MCF 10A (cell line): ENCODE measurements at regions not wholly inside any gene's neighbourhood (a gene's known extent, or its start where the extent isn't known, plus 50 kb on each side); places are given as distances from the start of the nearest gene placed in this dataset.

Experiments used
- BruUV-seq: library from RNA; stranded (reverse); fragments of 400-500 nt; replicated peaks from 2 replicates; lab custom pipeline; 2021; lab: Mats Ljungman, UMichigan
- CTCF ChIA-PET: fragments of 300-600 bp; sonication (Branson Sonifier 250); formaldehyde crosslinking; extraction: SDS; loops from one replicate; lab custom pipeline; 2021; ENCODE audit warnings: antibody characterized with exemption, inconsistent platforms; lab: Yijun Ruan, JAX
- POLR2A ChIA-PET: fragments of 300-600, 350-650 bp; sonication (Branson Sonifier 250); formaldehyde crosslinking; extraction: SDS; loops from one replicate; lab custom pipeline; 2020; ENCODE audit warnings: antibody characterized with exemption, inconsistent platforms; lab: Yijun Ruan, JAX
- DNase-seq: peaks from one replicate; pipeline ENCODE4 v3.0.0-alpha.2; 2018; ENCODE audit not compliant: unreplicated experiment
- H3K27ac Mint-ChIP-seq: one replicate; pipeline ENCODE4 v1.8.0; 2022; ENCODE audit warnings: mild to moderate bottlenecking, low read depth, mixed read lengths; ENCODE audit not compliant: unreplicated experiment
- H3K27me3 Mint-ChIP-seq: one replicate; pipeline ENCODE4 v1.8.0; 2022; ENCODE audit warnings: mixed read lengths; ENCODE audit not compliant: insufficient read depth, unreplicated experiment
- H3K36me3 Mint-ChIP-seq: one replicate; pipeline ENCODE4 v1.8.0; 2022; ENCODE audit warnings: mild to moderate bottlenecking, moderate library complexity, mixed read lengths; ENCODE audit not compliant: insufficient read depth, unreplicated experiment
- H3K4me1 Mint-ChIP-seq: one replicate; pipeline ENCODE4 v1.8.0; 2022; ENCODE audit warnings: mixed read lengths; ENCODE audit not compliant: insufficient read depth, unreplicated experiment
- H3K4me3 Mint-ChIP-seq: one replicate; pipeline ENCODE4 v1.8.0; 2022; ENCODE audit warnings: mild to moderate bottlenecking, moderate library complexity, mixed read lengths; ENCODE audit not compliant: unreplicated experiment
- H3K9me3 Mint-ChIP-seq: one replicate; pipeline ENCODE4 v1.8.0; 2022; ENCODE audit warnings: mixed read lengths; ENCODE audit not compliant: unreplicated experiment
- intact Hi-C: fragments of 100-400 bp; cut with micrococcal nuclease; formaldehyde crosslinking; loops from 2 replicates; pipeline ENCODE4 v1.14.1; 2022
- TF ChIP-seq, protein P1 (sequence below): fragments of 200-600 bp; IDR thresholded peaks from one replicate; pipeline ENCODE4 v1.8.0; 2022; ENCODE audit warnings: antibody characterized with exemption, mild to moderate bottlenecking; ENCODE audit not compliant: unreplicated experiment

DNA sequence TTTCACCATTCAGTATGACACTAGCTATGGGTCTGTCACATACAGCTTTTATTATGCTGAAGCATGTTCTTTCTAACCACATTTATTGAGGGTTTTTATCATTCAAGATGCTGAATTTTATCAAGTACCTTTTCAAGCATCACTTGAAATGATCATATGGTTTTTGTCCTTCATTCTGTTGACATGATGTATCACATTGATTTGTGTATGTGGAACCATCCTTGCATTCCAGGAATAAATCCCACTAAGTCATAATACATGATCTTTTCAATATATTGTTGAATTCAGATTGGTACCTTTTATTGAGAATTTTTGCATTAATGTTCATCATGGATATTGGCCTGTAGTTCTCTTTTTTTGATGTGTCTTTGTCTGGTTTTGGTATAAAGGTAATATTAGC is 317.4 kb downstream of the NNT start:
- no TSS peak for BruUV-seq
- Mint-ChIP-seq H3K4me3 (no peak overlapping the region), H3K27me3 (no peaks in the 10 kb centered on the region), H3K9me3 (no peaks in the 10 kb centered on the region), H3K36me3 (no peaks in the 10 kb centered on the region), H3K4me1 (no peaks in the 10 kb centered on the region), H3K27ac (no peak overlapping the region)
- CTCF ChIA-PET, result no interaction called here
- intact Hi-C loops, result no loop called here
- TF ChIP-seq, protein P1, sequence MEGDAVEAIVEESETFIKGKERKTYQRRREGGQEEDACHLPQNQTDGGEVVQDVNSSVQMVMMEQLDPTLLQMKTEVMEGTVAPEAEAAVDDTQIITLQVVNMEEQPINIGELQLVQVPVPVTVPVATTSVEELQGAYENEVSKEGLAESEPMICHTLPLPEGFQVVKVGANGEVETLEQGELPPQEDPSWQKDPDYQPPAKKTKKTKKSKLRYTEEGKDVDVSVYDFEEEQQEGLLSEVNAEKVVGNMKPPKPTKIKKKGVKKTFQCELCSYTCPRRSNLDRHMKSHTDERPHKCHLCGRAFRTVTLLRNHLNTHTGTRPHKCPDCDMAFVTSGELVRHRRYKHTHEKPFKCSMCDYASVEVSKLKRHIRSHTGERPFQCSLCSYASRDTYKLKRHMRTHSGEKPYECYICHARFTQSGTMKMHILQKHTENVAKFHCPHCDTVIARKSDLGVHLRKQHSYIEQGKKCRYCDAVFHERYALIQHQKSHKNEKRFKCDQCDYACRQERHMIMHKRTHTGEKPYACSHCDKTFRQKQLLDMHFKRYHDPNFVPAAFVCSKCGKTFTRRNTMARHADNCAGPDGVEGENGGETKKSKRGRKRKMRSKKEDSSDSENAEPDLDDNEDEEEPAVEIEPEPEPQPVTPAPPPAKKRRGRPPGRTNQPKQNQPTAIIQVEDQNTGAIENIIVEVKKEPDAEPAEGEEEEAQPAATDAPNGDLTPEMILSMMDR, result no peak
- DNase-seq, result no peak
- POLR2A ChIA-PET, result no interaction called here

DNA sequence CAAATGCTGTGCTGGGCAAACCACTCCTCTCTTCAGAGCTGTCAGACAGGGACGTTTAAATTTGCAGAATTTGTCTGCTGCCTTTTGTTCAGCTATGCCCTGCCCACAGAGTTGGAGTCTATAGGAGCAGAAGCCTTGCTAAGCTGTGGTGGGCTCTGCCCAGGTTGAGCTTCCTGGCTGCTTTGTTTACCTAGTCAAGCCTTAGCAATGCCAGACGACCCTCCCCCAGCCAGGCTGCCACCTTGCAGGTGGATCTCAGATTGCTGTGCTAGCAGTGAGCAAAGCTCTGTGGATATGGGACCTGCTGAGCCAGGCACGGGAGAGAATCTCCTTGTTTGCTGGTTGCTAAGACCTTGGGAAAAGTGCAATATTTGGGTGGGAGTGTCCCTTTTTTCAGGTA is 314.9 kb downstream of the NNT start:
- no peaks in the 10 kb centered on the region for H3K4me1 Mint-ChIP-seq
- H3K27me3 Mint-ChIP-seq, result no peaks in the 10 kb centered on the region
- BruUV-seq, result no TSS peak
- ChIA-PET POLR2A (no interaction called here), CTCF (no interaction called here)
- no peaks in the 10 kb centered on the region for H3K9me3 Mint-ChIP-seq
- TF ChIP-seq, protein P1, result no peak
- H3K36me3 Mint-ChIP-seq, result no peaks in the 10 kb centered on the region
- no peak overlapping the region for H3K4me3 Mint-ChIP-seq
- intact Hi-C loops, result no loop called here
- DNase-seq, result no peak
- no peak overlapping the region for H3K27ac Mint-ChIP-seq

DNA sequence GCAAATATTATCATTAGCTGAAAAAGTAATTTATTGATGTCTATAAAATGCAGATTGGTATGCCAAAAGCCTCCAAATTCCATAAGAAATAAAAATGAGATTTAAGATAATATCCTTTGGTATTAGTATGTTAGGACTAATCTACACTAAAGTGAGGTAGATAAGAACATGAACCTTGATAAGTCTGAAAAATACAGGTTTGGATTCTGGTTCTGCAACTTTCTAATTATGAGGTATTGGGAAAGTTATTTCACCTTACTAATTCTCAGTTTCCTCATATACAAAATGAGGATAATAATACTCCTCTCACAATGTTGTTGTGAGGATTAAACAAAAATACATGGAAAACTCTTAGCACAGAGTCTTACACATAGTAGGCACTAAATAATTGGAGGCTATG is 300.1 kb downstream of the NNT start:
- no peak for DNase-seq
- Mint-ChIP-seq H3K9me3 (peaks cover 7% of the 10 kb centered on the region), H3K36me3 (no peaks in the 10 kb centered on the region), H3K27ac (no peak overlapping the region), H3K4me1 (no peaks in the 10 kb centered on the region), H3K27me3 (no peaks in the 10 kb centered on the region), H3K4me3 (no peak overlapping the region)
- CTCF ChIA-PET, result no interaction called here
- no TSS peak for BruUV-seq
- intact Hi-C loops, result no loop called here
- TF ChIP-seq, protein P1, result no peak
- POLR2A ChIA-PET, result no interaction called here

DNA sequence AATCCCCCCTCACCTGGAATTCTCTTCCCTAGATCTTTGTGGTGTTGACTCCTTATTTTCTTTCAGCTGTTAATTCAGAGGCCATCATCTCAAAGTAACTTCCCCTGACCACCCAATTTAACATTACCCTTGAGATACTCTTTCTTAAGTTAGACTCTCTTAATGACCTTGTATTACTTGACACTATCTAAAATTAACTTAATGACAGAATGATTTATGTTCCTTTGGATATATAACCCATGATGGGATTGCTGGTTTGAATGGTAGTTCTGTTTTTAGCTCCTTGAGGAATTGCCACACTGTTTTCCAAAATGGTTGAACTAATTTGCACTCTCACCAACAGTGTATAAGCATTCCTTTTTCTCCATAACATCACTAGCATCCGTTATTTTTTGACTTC is 298.0 kb downstream of the NNT start:
- intact Hi-C loops, result no loop called here
- no peak overlapping the region for H3K27ac Mint-ChIP-seq
- H3K4me3 Mint-ChIP-seq, result no peak overlapping the region
- H3K27me3 Mint-ChIP-seq, result no peaks in the 10 kb centered on the region
- CTCF ChIA-PET, result no interaction called here
- POLR2A ChIA-PET, result no interaction called here
- H3K9me3 Mint-ChIP-seq, result peaks cover 7% of the 10 kb centered on the region
- BruUV-seq, result no TSS peak
- H3K4me1 Mint-ChIP-seq, result no peaks in the 10 kb centered on the region
- no peak for DNase-seq
- TF ChIP-seq, protein P1, result no peak
- no peaks in the 10 kb centered on the region for H3K36me3 Mint-ChIP-seq
